ENCODE measurements at regions not wholly inside any gene's neighbourhood (a gene's known extent, or its start where the extent isn't known, plus 50 kb on each side); places are given as distances from the start of the nearest gene placed in this dataset.

DNA sequence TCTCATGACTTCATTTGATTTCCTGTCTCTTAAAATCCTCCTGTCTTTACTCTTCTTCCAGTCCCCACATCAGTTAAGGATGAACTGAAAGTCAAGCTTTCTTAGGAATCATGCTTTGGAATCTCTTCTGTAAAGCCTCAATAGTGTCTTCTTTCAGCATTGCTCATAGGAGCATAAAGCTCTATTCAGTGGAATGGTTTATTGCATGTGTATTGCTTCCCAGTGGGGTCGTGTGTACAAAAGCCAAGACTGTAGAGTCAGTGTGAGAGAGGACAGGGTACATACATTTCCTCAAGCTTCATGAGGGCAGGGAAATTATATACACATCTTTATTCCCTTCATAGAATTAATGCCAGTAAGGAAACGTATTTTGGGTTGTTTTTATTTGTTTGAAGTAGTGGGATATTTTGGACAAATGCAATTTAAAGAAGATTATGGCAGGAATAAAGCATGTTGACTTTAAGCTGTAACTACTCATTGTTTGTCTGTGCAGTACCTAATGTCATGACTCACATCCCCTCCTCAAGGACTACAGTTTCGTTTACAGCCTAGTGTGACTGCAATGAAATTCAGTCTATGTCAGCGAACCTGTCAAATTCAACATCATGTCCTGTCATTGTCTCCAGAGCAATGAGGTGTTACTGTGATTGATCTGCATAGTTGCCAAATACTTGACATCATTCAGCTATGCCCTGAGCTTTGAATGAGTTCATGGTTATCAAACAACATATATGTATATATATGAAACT lies 2164.2 kb downstream of the NCAM2 start:
- TF ChIP-seq KDM1A (IDR thresholded peaks at IDR 0.05; ENCODE audit: borderline replicate concordance): no peak
- TF ChIP-seq, protein P1, sequence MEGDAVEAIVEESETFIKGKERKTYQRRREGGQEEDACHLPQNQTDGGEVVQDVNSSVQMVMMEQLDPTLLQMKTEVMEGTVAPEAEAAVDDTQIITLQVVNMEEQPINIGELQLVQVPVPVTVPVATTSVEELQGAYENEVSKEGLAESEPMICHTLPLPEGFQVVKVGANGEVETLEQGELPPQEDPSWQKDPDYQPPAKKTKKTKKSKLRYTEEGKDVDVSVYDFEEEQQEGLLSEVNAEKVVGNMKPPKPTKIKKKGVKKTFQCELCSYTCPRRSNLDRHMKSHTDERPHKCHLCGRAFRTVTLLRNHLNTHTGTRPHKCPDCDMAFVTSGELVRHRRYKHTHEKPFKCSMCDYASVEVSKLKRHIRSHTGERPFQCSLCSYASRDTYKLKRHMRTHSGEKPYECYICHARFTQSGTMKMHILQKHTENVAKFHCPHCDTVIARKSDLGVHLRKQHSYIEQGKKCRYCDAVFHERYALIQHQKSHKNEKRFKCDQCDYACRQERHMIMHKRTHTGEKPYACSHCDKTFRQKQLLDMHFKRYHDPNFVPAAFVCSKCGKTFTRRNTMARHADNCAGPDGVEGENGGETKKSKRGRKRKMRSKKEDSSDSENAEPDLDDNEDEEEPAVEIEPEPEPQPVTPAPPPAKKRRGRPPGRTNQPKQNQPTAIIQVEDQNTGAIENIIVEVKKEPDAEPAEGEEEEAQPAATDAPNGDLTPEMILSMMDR (IDR thresholded peaks at IDR 0.05 in 2 of 3, conservative IDR thresholded peaks at IDR 0.05 in 1 of 3; ENCODE audit: control insufficient read depth in 2 of 3, extremely low read depth in 1 of 3, insufficient read depth in 1 of 3, low read depth in 3 of 3, low read length in 3 of 3): no peak
- no peak for TF ChIP-seq HDAC2 (IDR thresholded peaks at IDR 0.05)
- TF ChIP-seq, protein P2, sequence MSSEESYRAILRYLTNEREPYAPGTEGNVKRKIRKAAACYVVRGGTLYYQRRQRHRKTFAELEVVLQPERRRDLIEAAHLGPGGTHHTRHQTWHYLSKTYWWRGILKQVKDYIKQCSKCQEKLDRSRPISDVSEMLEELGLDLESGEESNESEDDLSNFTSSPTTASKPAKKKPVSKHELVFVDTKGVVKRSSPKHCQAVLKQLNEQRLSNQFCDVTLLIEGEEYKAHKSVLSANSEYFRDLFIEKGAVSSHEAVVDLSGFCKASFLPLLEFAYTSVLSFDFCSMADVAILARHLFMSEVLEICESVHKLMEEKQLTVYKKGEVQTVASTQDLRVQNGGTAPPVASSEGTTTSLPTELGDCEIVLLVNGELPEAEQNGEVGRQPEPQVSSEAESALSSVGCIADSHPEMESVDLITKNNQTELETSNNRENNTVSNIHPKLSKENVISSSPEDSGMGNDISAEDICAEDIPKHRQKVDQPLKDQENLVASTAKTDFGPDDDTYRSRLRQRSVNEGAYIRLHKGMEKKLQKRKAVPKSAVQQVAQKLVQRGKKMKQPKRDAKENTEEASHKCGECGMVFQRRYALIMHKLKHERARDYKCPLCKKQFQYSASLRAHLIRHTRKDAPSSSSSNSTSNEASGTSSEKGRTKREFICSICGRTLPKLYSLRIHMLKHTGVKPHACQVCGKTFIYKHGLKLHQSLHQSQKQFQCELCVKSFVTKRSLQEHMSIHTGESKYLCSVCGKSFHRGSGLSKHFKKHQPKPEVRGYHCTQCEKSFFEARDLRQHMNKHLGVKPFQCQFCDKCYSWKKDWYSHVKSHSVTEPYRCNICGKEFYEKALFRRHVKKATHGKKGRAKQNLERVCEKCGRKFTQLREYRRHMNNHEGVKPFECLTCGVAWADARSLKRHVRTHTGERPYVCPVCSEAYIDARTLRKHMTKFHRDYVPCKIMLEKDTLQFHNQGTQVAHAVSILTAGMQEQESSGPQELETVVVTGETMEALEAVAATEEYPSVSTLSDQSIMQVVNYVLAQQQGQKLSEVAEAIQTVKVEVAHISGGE (CRISPR knock-in tag; IDR thresholded peaks at IDR 0.05): no peak
- TF ChIP-seq SMC3 (IDR thresholded peaks at IDR 0.05; ENCODE audit: borderline replicate concordance, low read length): no peak
- no peak for TF ChIP-seq HDGF (IDR thresholded peaks at IDR 0.05)
- TF ChIP-seq, protein P3, sequence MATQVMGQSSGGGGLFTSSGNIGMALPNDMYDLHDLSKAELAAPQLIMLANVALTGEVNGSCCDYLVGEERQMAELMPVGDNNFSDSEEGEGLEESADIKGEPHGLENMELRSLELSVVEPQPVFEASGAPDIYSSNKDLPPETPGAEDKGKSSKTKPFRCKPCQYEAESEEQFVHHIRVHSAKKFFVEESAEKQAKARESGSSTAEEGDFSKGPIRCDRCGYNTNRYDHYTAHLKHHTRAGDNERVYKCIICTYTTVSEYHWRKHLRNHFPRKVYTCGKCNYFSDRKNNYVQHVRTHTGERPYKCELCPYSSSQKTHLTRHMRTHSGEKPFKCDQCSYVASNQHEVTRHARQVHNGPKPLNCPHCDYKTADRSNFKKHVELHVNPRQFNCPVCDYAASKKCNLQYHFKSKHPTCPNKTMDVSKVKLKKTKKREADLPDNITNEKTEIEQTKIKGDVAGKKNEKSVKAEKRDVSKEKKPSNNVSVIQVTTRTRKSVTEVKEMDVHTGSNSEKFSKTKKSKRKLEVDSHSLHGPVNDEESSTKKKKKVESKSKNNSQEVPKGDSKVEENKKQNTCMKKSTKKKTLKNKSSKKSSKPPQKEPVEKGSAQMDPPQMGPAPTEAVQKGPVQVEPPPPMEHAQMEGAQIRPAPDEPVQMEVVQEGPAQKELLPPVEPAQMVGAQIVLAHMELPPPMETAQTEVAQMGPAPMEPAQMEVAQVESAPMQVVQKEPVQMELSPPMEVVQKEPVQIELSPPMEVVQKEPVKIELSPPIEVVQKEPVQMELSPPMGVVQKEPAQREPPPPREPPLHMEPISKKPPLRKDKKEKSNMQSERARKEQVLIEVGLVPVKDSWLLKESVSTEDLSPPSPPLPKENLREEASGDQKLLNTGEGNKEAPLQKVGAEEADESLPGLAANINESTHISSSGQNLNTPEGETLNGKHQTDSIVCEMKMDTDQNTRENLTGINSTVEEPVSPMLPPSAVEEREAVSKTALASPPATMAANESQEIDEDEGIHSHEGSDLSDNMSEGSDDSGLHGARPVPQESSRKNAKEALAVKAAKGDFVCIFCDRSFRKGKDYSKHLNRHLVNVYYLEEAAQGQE (IDR thresholded peaks at IDR 0.05; ENCODE audit: low read depth, low read length): no peak
- TF ChIP-seq, protein P4, sequence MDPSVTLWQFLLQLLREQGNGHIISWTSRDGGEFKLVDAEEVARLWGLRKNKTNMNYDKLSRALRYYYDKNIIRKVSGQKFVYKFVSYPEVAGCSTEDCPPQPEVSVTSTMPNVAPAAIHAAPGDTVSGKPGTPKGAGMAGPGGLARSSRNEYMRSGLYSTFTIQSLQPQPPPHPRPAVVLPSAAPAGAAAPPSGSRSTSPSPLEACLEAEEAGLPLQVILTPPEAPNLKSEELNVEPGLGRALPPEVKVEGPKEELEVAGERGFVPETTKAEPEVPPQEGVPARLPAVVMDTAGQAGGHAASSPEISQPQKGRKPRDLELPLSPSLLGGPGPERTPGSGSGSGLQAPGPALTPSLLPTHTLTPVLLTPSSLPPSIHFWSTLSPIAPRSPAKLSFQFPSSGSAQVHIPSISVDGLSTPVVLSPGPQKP (IDR thresholded peaks at IDR 0.05; ENCODE audit: low read depth, low read length): no peak
- no peak for TF ChIP-seq NFXL1 (IDR thresholded peaks at IDR 0.05; ENCODE audit: borderline replicate concordance)
- TF ChIP-seq ZNF274 (IDR thresholded peaks at IDR 0.05; ENCODE audit: insufficient read depth, insufficient read length): no peak
- no peak for TF ChIP-seq CBX3 (IDR thresholded peaks at IDR 0.05; ENCODE audit: borderline replicate concordance, low read depth)
- TF ChIP-seq, protein P5, sequence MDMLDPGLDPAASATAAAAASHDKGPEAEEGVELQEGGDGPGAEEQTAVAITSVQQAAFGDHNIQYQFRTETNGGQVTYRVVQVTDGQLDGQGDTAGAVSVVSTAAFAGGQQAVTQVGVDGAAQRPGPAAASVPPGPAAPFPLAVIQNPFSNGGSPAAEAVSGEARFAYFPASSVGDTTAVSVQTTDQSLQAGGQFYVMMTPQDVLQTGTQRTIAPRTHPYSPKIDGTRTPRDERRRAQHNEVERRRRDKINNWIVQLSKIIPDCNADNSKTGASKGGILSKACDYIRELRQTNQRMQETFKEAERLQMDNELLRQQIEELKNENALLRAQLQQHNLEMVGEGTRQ (IDR thresholded peaks at IDR 0.05; ENCODE audit: borderline replicate concordance, low read depth, low read length): no peak
- TF ChIP-seq MXI1 (IDR thresholded peaks at IDR 0.05; ENCODE audit: low read depth, low read length): no peak
